SK-N-SH treated with all-trans-retinoic acid at 6 μM for 48 hours (cell line): ENCODE measurements at regions not wholly inside any gene's neighbourhood (a gene's known extent, or its start where the extent isn't known, plus 50 kb on each side); places are given as distances from the start of the nearest gene placed in this dataset.

ENCODE experiments used
- ATAC-seq: fragments of 200-7000 bp; cut with Tn5 transposase; 3 replicates; pipeline ENCODE4 v1.9.1; 2020; ENCODE audit warnings: mild to moderate bottlenecking, moderate library complexity
- CREB5 ChIP-seq: fragments of 250-450 bp; sonication (Bioruptor Pico); IDR thresholded peaks from 2 replicates; pipeline ENCODE4 v1.5.1; 2020; ENCODE audit warnings: low read depth, mild to moderate bottlenecking, moderate library complexity
- CSDC2 ChIP-seq: fragments of 250-450 bp; sonication (Bioruptor Pico); IDR thresholded peaks from 2 replicates; pipeline ENCODE4 v1.5.0; 2020; ENCODE audit warnings: mild to moderate bottlenecking, moderate library complexity
- CSRNP3 ChIP-seq: fragments of 250-450 bp; sonication (Bioruptor Pico); IDR thresholded peaks from 2 replicates; pipeline ENCODE4 v1.5.1; 2021; ENCODE audit warnings: mild to moderate bottlenecking, moderate library complexity
- ESRRG ChIP-seq: fragments of 250-450 bp; sonication (Bioruptor Pico); IDR thresholded peaks from 2 replicates; pipeline ENCODE4 v1.6.1; 2021; ENCODE audit warnings: mild to moderate bottlenecking
- GLIS3 ChIP-seq: fragments of 250-450 bp; sonication (Bioruptor Pico); IDR thresholded peaks from 2 replicates; pipeline ENCODE4 v1.5.0; 2020; ENCODE audit warnings: mild to moderate bottlenecking, moderate library complexity
- ISL1 ChIP-seq: fragments of 250-450 bp; sonication (Bioruptor Pico); IDR thresholded peaks from 2 replicates; pipeline ENCODE4 v2.1.2; 2022; ENCODE audit warnings: mild to moderate bottlenecking, moderate library complexity
- OSR1 ChIP-seq: fragments of 250-450 bp; sonication (Bioruptor Pico); IDR thresholded peaks from 2 replicates; pipeline ENCODE4 v1.8.0; 2022; ENCODE audit warnings: moderate library complexity, mild to moderate bottlenecking, inconsistent platforms
- PATZ1 ChIP-seq: fragments of 250-450 bp; sonication (Bioruptor Pico); IDR thresholded peaks from 2 replicates; pipeline ENCODE4 v1.8.0; 2020; ENCODE audit warnings: mild to moderate bottlenecking, moderate library complexity, borderline replicate concordance
- POU6F1 ChIP-seq: fragments of 250-450 bp; sonication (Bioruptor Pico); IDR thresholded peaks from 2 replicates; pipeline ENCODE4 v1.8.0; 2021; ENCODE audit warnings: low read depth, mild to moderate bottlenecking, moderate library complexity, borderline replicate concordance
- PPARA ChIP-seq: fragments of 250-450 bp; sonication (Bioruptor Pico); IDR thresholded peaks from 2 replicates; pipeline ENCODE4 v1.5.0; 2020; ENCODE audit warnings: mild to moderate bottlenecking, borderline replicate concordance
- RARB ChIP-seq: fragments of 250-450 bp; sonication (Bioruptor Pico); IDR thresholded peaks from 2 replicates; pipeline ENCODE4 v1.8.0; 2021; ENCODE audit warnings: mild to moderate bottlenecking, moderate library complexity
- SNAI2 ChIP-seq: fragments of 250-450 bp; sonication (Bioruptor Pico); IDR thresholded peaks from 2 replicates; pipeline ENCODE4 v1.5.0; 2020; ENCODE audit warnings: mild to moderate bottlenecking, moderate library complexity
- TCF4 ChIP-seq: fragments of 250-450 bp; sonication (Bioruptor Pico); IDR thresholded peaks from 2 replicates; pipeline ENCODE4 v1.8.0; 2021; ENCODE audit warnings: mild to moderate bottlenecking, moderate library complexity, borderline replicate concordance
- TSHZ2 ChIP-seq: fragments of 250-450 bp; sonication (Bioruptor Pico); IDR thresholded peaks from 2 replicates; pipeline ENCODE4 v1.5.0; 2020; ENCODE audit warnings: mild to moderate bottlenecking, moderate library complexity
- ZC3H10 ChIP-seq: fragments of 250-450 bp; sonication (Bioruptor Pico); IDR thresholded peaks from 2 replicates; pipeline ENCODE4 v1.5.1; 2021; ENCODE audit warnings: mild to moderate bottlenecking, moderate library complexity
- ZFP3 ChIP-seq: fragments of 250-450 bp; sonication (Bioruptor Pico); IDR thresholded peaks from 2 replicates; pipeline ENCODE4 v1.5.0; 2020; ENCODE audit warnings: mild to moderate bottlenecking, moderate library complexity
- ZFP30 ChIP-seq: fragments of 450-650 bp; formaldehyde crosslinking; IDR thresholded peaks from 2 replicates; pipeline ENCODE4 v1.5.0; 2022; ENCODE audit warnings: mild to moderate bottlenecking, moderate library complexity
- ZNF565 ChIP-seq: fragments of 450-650 bp; formaldehyde crosslinking; conservative IDR thresholded peaks from 2 replicates; pipeline ENCODE4 v1.5.0; 2020; ENCODE audit warnings: low read depth, mild to moderate bottlenecking, moderate library complexity
- ZNF70 ChIP-seq: fragments of 450-650 bp; formaldehyde crosslinking; IDR thresholded peaks from 2 replicates; pipeline ENCODE4 v1.5.0; 2020; ENCODE audit warnings: mild to moderate bottlenecking, moderate library complexity
- ZNF8 ChIP-seq: fragments of 450-650 bp; formaldehyde crosslinking; IDR thresholded peaks from 2 replicates; pipeline ENCODE4 v1.5.0; 2020; ENCODE audit warnings: mild to moderate bottlenecking, moderate library complexity

- TF ChIP-seq ESRRG (CRISPR knock-in tag) (no peak), ISL1 (CRISPR knock-in tag) (no peak), ZNF565 (no peak), ZNF70 (no peak), ZFP3 (no peak), GLIS3 (no peak), ZNF8 (no peak), TCF4 (CRISPR knock-in tag) (no peak), SNAI2 (CRISPR knock-in tag) (no peak), CSRNP3 (no peak), PATZ1 (no peak), OSR1 (CRISPR knock-in tag) (no peak), PPARA (CRISPR knock-in tag) (no peak), ZC3H10 (CRISPR knock-in tag) (no peak)
- no peak for ATAC-seq
Observed at GRCh38 chr13:29955137-29955650, 104.8 kb upstream of the UBL3 start.

GRCh38 chr13:29954082-29955028 is 103.9 kb upstream of the UBL3 start:
- TF ChIP-seq ZFP3 (no peak), ISL1 (CRISPR knock-in tag) (no peak), TSHZ2 (CRISPR knock-in tag) (no peak), ZNF70 (no peak), SNAI2 (CRISPR knock-in tag) (no peak), RARB (no peak), PATZ1 (no peak)
- no peak for ATAC-seq

- no peak for ATAC-seq
- TF ChIP-seq ZFP3 (no peak), CREB5 (CRISPR knock-in tag) (no peak), POU6F1 (CRISPR knock-in tag) (no peak), ZFP30 (no peak), GLIS3 (no peak), RARB (no peak), PPARA (CRISPR knock-in tag) (no peak), SNAI2 (CRISPR knock-in tag) (no peak), ISL1 (CRISPR knock-in tag) (no peak), PATZ1 (no peak), CSDC2 (CRISPR knock-in tag) (no peak), ZNF70 (no peak)
Observed at GRCh38 chr13:29953542-29953941, 103.1 kb upstream of the UBL3 start.
